GM23248 (cell line): ENCODE measurements at regions not wholly inside any gene's neighbourhood (a gene's known extent, or its start where the extent isn't known, plus 50 kb on each side); places are given as distances from the start of the nearest gene placed in this dataset.

Experiments used
- DNase-seq: peaks from one replicate; pipeline ENCODE4 v3.0.0-alpha.2; 2015
- H2AFZ ChIP-seq: fragments of 200-600 bp; sonication (generic); 2 replicates; pipeline ENCODE4 v1.6.1; 2016; ENCODE audit warnings: antibody characterized with exemption
- H3F3A ChIP-seq: fragments of 200-600 bp; sonication (generic); 2 replicates; pipeline ENCODE4 v1.6.1; 2016; ENCODE audit warnings: mild to moderate bottlenecking, antibody characterized with exemption, mixed run types; ENCODE audit not compliant: insufficient read depth
- H3K27ac ChIP-seq: fragments of 200-600 bp; sonication (generic); 2 replicates; pipeline ENCODE4 v1.5.1; 2016; ENCODE audit warnings: mild to moderate bottlenecking
- H3K27me3 ChIP-seq: fragments of 200-600 bp; sonication (generic); replicated peaks from 2 replicates; pipeline ENCODE4 v1.6.1; 2016; ENCODE audit warnings: mild to moderate bottlenecking; ENCODE audit not compliant: insufficient read depth
- H3K36me3 ChIP-seq: fragments of 200-600 bp; sonication (generic); 2 replicates; pipeline ENCODE4 v1.6.1; 2016; ENCODE audit warnings: low read depth, mild to moderate bottlenecking
- H3K4me1 ChIP-seq: fragments of 200-600 bp; sonication (generic); 2 replicates; pipeline ENCODE4 v1.6.1; 2016; ENCODE audit warnings: mild to moderate bottlenecking; ENCODE audit not compliant: insufficient read depth
- H3K4me2 ChIP-seq: fragments of 200-600 bp; sonication (generic); one replicate; pipeline ENCODE4 v1.6.1; 2016; ENCODE audit warnings: mild to moderate bottlenecking; ENCODE audit not compliant: unreplicated experiment
- H3K4me3 ChIP-seq: fragments of 200-600 bp; sonication (generic); 2 replicates; pipeline ENCODE4 v1.5.1; 2016; ENCODE audit warnings: mild to moderate bottlenecking
- H3K79me2 ChIP-seq: fragments of 200-600 bp; sonication (generic); 2 replicates; pipeline ENCODE4 v1.6.1; 2016; ENCODE audit warnings: mild to moderate bottlenecking; ENCODE audit not compliant: insufficient read depth
- H3K9ac ChIP-seq: fragments of 200-600 bp; sonication (generic); 2 replicates; pipeline ENCODE4 v1.6.1; 2016; ENCODE audit warnings: mild to moderate bottlenecking
- H3K9me2 ChIP-seq: fragments of 200-600 bp; sonication (generic); 2 replicates; pipeline ENCODE4 v1.6.1; 2016; ENCODE audit warnings: mixed run types, mild to moderate bottlenecking, moderate library complexity; ENCODE audit not compliant: insufficient read depth
- H3K9me3 ChIP-seq: fragments of 200-600 bp; sonication (generic); one replicate; pipeline ENCODE4 v1.6.1; 2017; ENCODE audit warnings: low read depth
- H4K20me1 ChIP-seq: fragments of 200-600 bp; sonication (generic); 2 replicates; pipeline ENCODE4 v1.6.0; 2016; ENCODE audit not compliant: insufficient read depth
- EZH2 ChIP-seq: fragments of 200-600 bp; sonication (generic); IDR thresholded peaks from 2 replicates; pipeline ENCODE4 v1.6.1; 2018; ENCODE audit warnings: antibody characterized with exemption, mild to moderate bottlenecking; ENCODE audit not compliant: insufficient read depth, poor library complexity, severe bottlenecking
- EZH2phosphoT487 ChIP-seq: fragments of 200-600 bp; sonication (generic); IDR thresholded peaks from 2 replicates; pipeline ENCODE4 v1.6.1; 2018; ENCODE audit warnings: antibody characterized with exemption, moderate library complexity, mild to moderate bottlenecking, low read depth; ENCODE audit not compliant: insufficient read depth
- WGBS, 2 experiments: methylation state at CpG; one replicate each; pipeline ENCODE4 v1.1.6; 2015 to 2017; ENCODE audit warnings: low lambda C conversion rate in 2 of 2, low coverage in 1 of 2; ENCODE audit errors: missing lambda C conversion rate in 2 of 2; 5-methylcytosine and 5-hydroxymethylcytosine counted together
- in situ Hi-C: fragments of 300-500 bp; cut with MboI; formaldehyde crosslinking; loops from 2 replicates; pipeline ENCODE4 v1.15.0; 2020

GRCh38 chr15:87805117-87805820 is 451.3 kb downstream of the NTRK3 start:
- no peaks in the 10 kb centered on the region for H3K79me2 ChIP-seq
- H3K4me3 ChIP-seq = no peak overlapping the region
- no peaks in the 10 kb centered on the region for H3K9me2 ChIP-seq
- no peaks in the 10 kb centered on the region for H3K27me3 ChIP-seq
- no peaks in the 10 kb centered on the region for H3K36me3 ChIP-seq
- no peak overlapping the region for H3K9ac ChIP-seq
- no peak overlapping the region for H3K27ac ChIP-seq
- H3F3A ChIP-seq = no peaks in the 10 kb centered on the region
- H3K4me2 ChIP-seq = no peak overlapping the region
- 61 to 70% methylated on average over 4 of the region's 4 CpGs for WGBS, 2 experiments
- H2AFZ ChIP-seq = no peak overlapping the region
- DNase-seq = no peak
- in situ Hi-C loops = no loop called here
- TF ChIP-seq EZH2phosphoT487 (no peak), EZH2 (no peak)
- H3K9me3 ChIP-seq = no peaks in the 10 kb centered on the region
- no peaks in the 10 kb centered on the region for H4K20me1 ChIP-seq
- H3K4me1 ChIP-seq = no peaks in the 10 kb centered on the region

GRCh38 chr15:87804451-87804850 is 452.1 kb downstream of the NTRK3 start:
- no peaks in the 10 kb centered on the region for H3K4me1 ChIP-seq
- in situ Hi-C loops = no loop called here
- no peak overlapping the region for H3K4me2 ChIP-seq
- H2AFZ ChIP-seq = no peak overlapping the region
- H3K4me3 ChIP-seq = no peak overlapping the region
- no peak for DNase-seq
- H3K9ac ChIP-seq = no peak overlapping the region
- no peaks in the 10 kb centered on the region for H3K79me2 ChIP-seq
- H3F3A ChIP-seq = no peaks in the 10 kb centered on the region
- H3K9me3 ChIP-seq = no peaks in the 10 kb centered on the region
- no peaks in the 10 kb centered on the region for H3K36me3 ChIP-seq
- no peak for TF ChIP-seq EZH2phosphoT487
- TF ChIP-seq EZH2 = no peak
- no peaks in the 10 kb centered on the region for H4K20me1 ChIP-seq
- no peaks in the 10 kb centered on the region for H3K9me2 ChIP-seq
- no peaks in the 10 kb centered on the region for H3K27me3 ChIP-seq
- H3K27ac ChIP-seq = no peak overlapping the region

GRCh38 chr15:87799838-87800237 is 456.7 kb downstream of the NTRK3 start:
- Histone ChIP-seq H2AFZ (no peak overlapping the region), H3K4me3 (no peak overlapping the region), H3K9ac (no peak overlapping the region), H3K27me3 (no peaks in the 10 kb centered on the region), H3F3A (no peaks in the 10 kb centered on the region), H3K9me3 (no peaks in the 10 kb centered on the region), H4K20me1 (no peaks in the 10 kb centered on the region), H3K4me2 (no peak overlapping the region), H3K79me2 (no peaks in the 10 kb centered on the region), H3K4me1 (no peaks in the 10 kb centered on the region), H3K9me2 (no peaks in the 10 kb centered on the region), H3K36me3 (no peaks in the 10 kb centered on the region), H3K27ac (no peak overlapping the region)
- WGBS, 2 experiments = 27 to 32% methylated on average over 2 of the region's 2 CpGs
- DNase-seq = no peak
- TF ChIP-seq EZH2phosphoT487 (no peak), EZH2 (no peak)
- in situ Hi-C loops = no loop called here

- no peaks in the 10 kb centered on the region for H3K4me1 ChIP-seq
- no peaks in the 10 kb centered on the region for H3F3A ChIP-seq
- H3K4me3 ChIP-seq = no peak overlapping the region
- no peaks in the 10 kb centered on the region for H4K20me1 ChIP-seq
- TF ChIP-seq EZH2 (no peak), EZH2phosphoT487 (no peak)
- in situ Hi-C loops = no loop called here
- no peak for DNase-seq
- H3K27me3 ChIP-seq = no peaks in the 10 kb centered on the region
- no peaks in the 10 kb centered on the region for H3K9me3 ChIP-seq
- 68 to 81% methylated on average over 3 of the region's 3 CpGs for WGBS, 2 experiments
- no peaks in the 10 kb centered on the region for H3K36me3 ChIP-seq
- H3K4me2 ChIP-seq = no peak overlapping the region
- H3K9me2 ChIP-seq = no peaks in the 10 kb centered on the region
- no peak overlapping the region for H3K27ac ChIP-seq
- H3K9ac ChIP-seq = no peak overlapping the region
- H2AFZ ChIP-seq = no peak overlapping the region
- H3K79me2 ChIP-seq = no peaks in the 10 kb centered on the region
These were observed 457.1 kb downstream of the NTRK3 start for GRCh38 chr15:87799428-87799827.

- TF ChIP-seq EZH2phosphoT487 = no peak
- TF ChIP-seq EZH2 = no peak
- H3K4me2 ChIP-seq = no peak overlapping the region
- H3K9me3 ChIP-seq = no peaks in the 10 kb centered on the region
- H2AFZ ChIP-seq = no peak overlapping the region
- H3K27ac ChIP-seq = no peak overlapping the region
- in situ Hi-C loops = no loop called here
- DNase-seq = no peak
- no peaks in the 10 kb centered on the region for H4K20me1 ChIP-seq
- WGBS, 2 experiments = 61 to 76% methylated on average over 4 of the region's 4 CpGs
- no peak overlapping the region for H3K9ac ChIP-seq
- no peaks in the 10 kb centered on the region for H3K36me3 ChIP-seq
- no peak overlapping the region for H3K4me3 ChIP-seq
- no peaks in the 10 kb centered on the region for H3K9me2 ChIP-seq
- no peaks in the 10 kb centered on the region for H3K4me1 ChIP-seq
- no peaks in the 10 kb centered on the region for H3K27me3 ChIP-seq
- no peaks in the 10 kb centered on the region for H3K79me2 ChIP-seq
- no peaks in the 10 kb centered on the region for H3F3A ChIP-seq
These were observed 462.8 kb downstream of the NTRK3 start for GRCh38 chr15:87793725-87794124.
